ENCODE measurements at regions not wholly inside any gene's neighbourhood (a gene's known extent, or its start where the extent isn't known, plus 50 kb on each side); places are given as distances from the start of the nearest gene placed in this dataset.

DNA sequence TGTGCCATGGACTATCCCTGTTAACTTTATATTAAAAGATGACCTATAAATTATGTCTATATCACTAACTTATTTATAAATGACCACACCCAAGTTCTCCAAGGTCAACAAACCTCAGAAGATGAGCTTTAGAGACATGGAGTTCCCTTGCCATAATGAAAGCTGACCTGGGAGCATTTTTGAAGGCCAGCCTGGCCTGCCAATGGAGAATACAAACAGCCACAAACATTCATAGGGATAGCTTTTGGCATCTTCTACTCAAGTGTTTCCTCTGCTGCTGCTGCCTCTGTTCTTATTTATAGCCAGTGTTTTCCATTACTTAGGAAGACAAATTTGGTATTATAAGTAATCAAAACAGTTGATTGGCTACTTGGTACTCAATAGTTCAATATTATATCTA, 117.3 kb upstream of the ADAMTS19 start:
- no peak for DNase-seq

GRCh38 chr5:129345213-129345924, 114.7 kb upstream of the ADAMTS19 start:
- no peak for DNase-seq

GRCh38 chr5:129356846-129357245, 103.3 kb upstream of the ADAMTS19 start:
- no peak for DNase-seq

- DNase-seq = no peak
Observed at GRCh38 chr5:129358069-129358468, 102.0 kb upstream of the ADAMTS19 start.

GRCh38 chr5:129359450-129359849, 100.6 kb upstream of the ADAMTS19 start:
- DNase-seq = no peak

DNA sequence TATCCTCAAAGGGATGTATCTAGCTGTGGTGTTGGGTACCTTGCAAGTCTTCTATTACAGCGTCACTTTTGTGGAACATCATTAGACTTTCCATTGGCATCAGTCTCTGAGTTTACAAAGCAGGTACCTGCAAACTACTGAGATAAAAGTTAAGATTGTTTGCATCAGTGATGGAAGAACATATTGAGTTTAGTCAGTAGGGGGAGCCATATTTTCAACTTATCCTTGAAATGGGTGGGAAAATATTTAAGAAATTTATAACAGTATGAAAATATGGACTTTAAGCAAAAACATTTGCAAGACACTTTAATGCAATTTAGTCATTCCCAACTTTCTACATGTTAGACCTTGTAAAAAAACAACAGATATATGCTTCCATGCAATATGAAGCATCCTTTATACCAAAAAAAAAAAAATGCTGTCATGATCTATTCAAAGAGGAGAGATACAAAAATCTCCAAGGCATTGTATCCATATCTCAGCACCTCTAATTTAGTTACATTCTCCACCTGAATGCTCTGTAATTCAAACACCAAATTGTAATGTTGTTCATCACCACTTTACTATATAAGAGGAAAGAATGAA, 98.6 kb upstream of the ADAMTS19 start:
- no peak for DNase-seq

GRCh38 chr5:129362456-129362855, 97.6 kb upstream of the ADAMTS19 start:
- no peak for DNase-seq

DNA sequence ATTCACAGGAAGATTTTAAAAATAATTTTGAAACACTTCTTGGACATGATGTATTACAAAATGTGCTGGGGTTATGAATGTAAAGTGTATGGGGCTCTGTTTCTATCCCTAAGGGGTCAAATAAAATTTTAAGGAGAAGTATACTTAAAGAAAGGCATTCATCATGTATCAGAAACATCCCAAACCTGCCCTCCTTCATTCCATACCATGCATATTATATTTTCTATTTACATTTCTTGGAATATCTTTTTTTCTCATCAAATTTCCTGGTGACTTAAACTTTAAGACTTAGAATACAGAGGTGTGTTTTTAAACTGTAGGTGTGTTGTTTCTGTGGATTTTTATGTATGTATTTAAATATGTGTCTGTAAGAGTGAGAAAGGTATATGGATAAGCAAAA, 96.1 kb upstream of the ADAMTS19 start:
- DNase-seq = no peak

DNA sequence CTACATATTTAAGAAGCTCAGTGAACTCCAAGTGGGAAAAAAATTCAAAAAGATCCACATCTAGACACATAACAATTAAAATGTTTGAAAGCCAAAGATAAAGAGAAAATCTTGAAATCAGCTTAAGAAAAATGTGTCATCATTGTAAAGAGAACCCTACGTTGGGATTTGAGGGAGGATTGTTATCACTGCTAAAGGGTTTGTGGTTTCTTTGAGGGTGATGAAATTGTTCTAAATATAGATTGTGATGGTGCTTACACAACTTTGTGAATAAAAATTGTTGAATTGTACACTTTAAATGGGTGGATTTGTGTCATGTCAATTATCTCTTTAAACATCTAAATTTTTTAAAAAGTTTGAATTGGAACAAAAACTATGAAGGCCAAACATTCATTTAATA, 92.2 kb upstream of the ADAMTS19 start:
- DNase-seq = no peak

DNA sequence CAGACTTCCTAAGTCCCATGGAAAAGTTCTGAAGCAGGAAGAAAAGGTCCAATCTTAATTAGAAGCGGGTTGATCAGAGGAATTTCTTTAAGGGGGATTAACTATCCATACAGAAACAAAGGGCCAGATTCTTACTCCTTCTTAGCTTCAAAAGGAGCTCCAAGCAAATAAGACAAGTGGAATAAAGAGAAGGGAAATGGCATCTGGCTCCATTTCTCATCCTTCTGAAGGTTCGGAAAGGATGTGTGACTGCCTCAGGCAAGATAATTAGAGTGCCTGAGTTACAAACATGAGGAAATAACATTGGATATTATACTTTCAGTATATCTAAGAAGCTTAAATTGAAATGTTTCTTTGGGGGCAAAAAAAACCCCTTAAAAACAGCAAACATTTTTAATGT, 88.1 kb upstream of the ADAMTS19 start:
- DNase-seq = no peak

- peak; percentile 80 for DNase-seq
Observed at GRCh38 chr5:129377504-129377903, 82.6 kb upstream of the ADAMTS19 start.

DNA sequence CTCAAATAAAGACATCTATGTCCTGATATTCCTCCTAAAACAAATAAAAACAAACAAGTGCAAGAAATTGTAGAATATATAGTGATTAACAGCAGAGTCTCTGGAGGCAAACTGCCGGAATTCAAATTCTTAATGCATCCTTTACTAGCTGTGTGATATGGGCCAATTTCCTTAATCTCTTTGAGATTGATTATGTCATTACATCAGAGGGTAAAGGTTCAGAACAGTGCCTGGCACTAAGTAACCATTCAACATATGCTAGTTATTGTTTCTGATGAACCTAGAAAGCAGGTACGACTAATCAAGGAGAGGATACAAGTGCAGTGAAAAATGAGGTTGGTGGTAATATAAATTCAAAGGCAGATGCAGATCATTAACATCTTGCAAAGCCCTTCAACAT, 81.1 kb upstream of the ADAMTS19 start:
- no peak for DNase-seq

DNA sequence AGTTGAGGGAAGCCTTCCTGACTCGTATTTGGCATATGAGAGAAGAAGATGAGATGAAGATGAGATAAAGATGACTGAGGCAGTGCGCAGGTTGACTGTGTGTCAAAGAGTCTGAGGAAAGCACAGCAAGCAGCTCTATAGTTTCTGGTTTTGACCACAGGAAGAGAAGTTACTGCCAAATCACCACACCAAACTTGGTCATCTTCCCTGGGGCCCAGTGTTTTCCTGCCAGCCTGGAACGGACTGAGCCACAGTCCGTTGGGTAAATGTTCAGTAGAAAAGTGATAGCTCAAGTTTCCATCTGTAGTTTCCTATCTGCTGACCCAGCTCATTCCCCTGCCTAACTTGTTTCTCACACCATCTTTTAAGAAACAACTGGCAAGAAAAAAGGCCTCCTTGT, 80.7 kb upstream of the ADAMTS19 start:
- DNase-seq = no peak

DNA sequence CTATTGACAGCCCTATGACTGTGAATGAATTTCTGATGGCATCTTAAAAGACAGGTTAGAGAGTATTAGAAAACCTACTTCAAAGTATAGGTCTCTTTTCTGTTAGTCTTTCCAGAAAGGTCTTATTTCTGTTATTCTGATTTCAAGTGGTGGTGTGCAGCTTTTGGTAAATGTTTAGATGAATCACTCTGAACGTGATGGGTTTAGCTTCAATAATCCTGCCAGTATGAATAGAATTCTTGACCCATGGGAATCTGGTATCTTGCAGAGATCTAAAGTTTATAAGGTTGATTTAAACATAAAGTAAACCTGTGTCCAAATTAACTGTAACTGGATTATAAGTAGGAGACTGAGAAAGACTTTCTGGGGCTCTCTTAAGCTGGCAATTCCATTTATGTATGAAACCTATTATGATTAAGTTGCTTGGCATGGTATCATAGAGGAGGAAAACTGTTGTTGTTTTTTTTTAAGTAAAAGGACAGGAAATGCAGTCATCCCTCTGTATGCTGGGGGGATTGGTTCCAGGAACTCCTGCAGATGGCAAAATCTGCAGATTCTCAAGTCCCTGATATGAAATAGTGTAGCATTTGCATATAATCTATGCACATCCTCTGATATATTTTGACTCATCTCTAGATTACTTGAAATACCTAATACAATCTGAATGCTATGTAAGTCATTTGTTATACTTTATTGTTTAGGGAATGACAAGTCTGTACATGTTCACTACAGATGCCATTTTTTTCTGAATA, 77.0 kb upstream of the ADAMTS19 start:
- no peak for DNase-seq

DNA sequence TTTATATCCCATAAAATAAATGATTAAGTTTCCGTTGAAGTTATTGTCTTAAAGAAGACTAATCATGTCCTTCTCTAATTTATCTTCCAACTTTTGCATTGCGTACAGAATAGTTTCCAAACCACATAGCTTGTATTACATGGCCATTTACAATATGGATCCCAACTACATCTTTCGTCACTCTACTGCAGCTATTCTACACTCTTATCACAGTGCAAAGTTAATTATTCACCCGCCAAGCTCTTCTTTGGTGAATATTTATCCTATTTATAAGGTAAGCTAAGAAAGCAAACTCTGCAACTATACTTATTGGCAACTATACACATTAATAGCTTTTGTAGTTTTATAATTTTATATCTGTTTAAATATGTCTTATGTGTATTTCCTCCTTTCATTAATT, 75.9 kb upstream of the ADAMTS19 start:
- DNase-seq = no peak

DNA sequence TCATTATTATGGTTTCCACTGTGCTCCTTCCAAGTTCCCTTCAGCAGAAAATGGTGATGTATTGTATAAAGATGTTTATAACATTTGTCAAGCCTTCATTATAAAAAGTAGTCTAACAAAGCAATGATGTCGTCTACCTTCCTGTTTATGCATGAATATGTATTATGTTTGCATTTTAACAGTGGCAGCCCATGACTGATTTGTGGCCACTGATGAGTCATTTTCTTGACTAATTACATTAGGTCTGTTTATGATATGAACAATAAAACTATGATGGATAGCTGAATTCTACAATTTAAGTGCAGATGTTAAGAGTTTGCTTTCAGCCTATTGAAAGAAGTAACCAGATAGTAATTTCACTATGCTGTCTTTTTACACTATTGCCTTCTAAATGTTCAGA, 75.4 kb upstream of the ADAMTS19 start:
- DNase-seq = no peak

DNA sequence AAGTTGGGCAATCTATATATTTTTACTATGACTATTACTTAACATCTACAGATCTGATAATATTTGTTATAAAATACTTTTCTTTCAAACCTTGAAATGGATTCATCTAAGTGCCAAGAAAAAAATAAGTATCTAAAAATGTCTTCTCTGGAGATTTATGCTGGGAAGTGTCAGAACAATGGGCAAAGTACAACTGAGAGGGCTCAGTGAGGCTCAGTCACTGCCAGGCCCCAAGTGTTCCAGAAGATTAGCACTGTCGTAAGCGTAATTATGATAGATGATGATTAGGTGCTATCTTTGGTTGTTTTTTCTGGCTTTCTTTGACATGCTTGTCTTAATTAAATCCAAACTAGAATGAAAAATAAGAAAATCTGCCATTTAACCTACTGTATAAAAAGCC, 72.2 kb upstream of the ADAMTS19 start:
- no peak for DNase-seq

DNA sequence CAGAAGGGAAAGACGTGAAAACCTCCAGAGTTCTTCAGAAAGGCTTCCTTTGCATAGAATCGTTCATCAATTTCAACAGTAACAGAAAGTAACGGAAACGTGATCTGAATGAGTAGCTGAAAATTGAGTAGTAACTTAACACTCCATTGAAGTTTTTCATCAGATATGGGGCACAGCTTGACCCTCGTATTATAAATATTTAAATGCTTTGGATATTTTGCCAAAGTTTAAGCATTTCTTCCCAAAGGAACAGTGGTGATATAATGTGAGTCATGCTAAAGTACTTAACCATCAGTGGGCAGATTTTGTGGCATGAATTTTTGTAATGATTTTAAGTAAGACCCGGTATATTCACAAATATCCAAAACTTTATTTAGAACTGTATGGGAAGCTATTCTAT, 67.4 kb upstream of the ADAMTS19 start:
- DNase-seq = no peak

DNA sequence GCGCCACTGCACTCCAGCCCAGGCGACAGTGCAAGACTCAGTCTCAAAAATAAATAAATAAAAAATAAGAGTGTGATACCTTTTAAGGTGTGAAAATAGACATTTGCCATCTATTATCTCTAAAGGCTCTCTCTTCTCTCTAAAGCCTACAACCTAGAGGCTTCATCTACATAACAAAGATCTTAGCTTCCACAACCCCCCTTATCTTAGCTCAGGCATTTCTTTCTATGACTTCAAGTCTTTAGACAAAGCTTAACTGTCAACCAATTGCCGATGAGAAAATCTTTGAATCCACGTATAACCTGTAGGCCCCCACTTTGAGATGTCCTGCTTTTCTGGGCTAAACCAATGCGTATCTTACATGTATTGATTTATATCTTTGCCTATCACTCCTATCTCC, 64.9 kb upstream of the ADAMTS19 start:
- DNase-seq = no peak

DNA sequence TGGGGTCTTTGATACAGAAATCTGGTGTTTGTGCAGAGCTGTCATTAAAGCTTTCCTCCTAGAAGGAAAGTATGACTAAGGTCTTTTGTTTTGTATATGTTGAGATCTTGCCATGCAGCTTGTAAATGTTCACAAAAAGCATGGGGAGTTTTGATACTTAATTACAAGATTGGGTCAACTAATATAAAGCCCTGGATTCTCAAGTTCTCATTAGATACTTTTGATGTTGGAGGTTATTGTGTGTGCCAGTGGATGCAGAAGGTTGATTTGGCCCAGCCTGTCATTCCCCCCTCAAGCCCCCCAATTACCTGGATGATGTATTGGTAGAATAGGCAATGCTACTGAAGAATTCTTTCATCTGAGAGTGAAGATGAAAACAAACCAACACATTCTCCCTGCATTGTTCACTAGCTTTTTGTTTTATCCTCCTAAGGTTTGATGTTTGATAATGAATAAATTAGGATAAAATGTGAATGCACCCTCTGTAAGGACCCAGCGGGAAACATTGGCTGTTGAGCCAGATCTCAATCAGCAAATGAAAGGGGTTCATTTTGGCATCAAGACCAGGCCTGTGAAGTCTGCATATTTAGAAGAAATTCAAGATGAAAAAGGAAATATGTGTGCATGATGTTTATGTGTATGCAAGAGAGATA, 61.9 kb upstream of the ADAMTS19 start:
- no peak for DNase-seq

- no peak for DNase-seq
Observed at GRCh38 chr5:129399069-129399468, 61.0 kb upstream of the ADAMTS19 start.

- no peak for DNase-seq
Observed at GRCh38 chr5:129400395-129400983, 59.6 kb upstream of the ADAMTS19 start.

DNA sequence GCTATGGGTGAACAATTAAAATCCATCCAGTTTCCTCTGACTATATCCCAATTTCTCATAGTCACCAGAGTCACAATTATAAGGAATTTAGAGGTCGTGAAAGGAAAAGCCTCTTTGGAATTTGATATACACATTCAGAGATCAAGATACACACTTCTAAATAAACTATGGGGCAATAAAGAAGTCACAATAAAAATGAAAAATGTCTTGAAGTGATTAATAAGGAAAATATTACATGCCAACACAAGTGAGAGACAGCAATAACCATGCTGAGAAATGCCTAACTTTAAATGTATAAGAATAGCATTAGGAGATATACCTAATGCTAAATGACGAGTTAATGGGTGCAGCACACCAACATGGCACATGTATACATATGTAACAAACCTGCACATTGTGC, 54.9 kb upstream of the ADAMTS19 start:
- no peak for DNase-seq

Data from NCI-H510A (cell line).